Gastrocnemius medialis (tissue), 4 donors: ENCODE measurements at regions not wholly inside any gene's neighbourhood (a gene's known extent, or its start where the extent isn't known, plus 50 kb on each side); places are given as distances from the start of the nearest gene placed in this dataset.

Source experiments
- ATAC-seq, 2 donors: fragments of 150-250 bp; one replicate each; pipeline ENCODE4 v1.9.1; 2016
- DNase-seq, 2 donors: peaks; one replicate each; pipeline ENCODE4 v3.0.0-alpha.2; 2019
- H3K27ac ChIP-seq, 4 donors: fragments of 200-600 bp; sonication (generic); 1 replicate in 1 of 4; 2 replicates in 3 of 4; pipeline ENCODE4 v1.5.1; 2016 to 2018; ENCODE audit warnings: mild to moderate bottlenecking in 2 of 4, moderate library complexity in 1 of 4
- H3K27me3 ChIP-seq, 3 donors: fragments of 200-600 bp; sonication (generic) in 2 of 3; 1 replicate in 1 of 3; 2 replicates in 2 of 3; pipeline versions ENCODE4 v1.5.1 to v1.6.0; 2016 to 2019; ENCODE audit warnings: mild to moderate bottlenecking in 1 of 3, moderate library complexity in 1 of 3
- H3K36me3 ChIP-seq, 2 donors: fragments of 200-600 bp; sonication (generic) in 1 of 2; one replicate each; pipeline ENCODE4 v1.5.1; 2017 to 2018
- H3K4me1 ChIP-seq, 2 donors: fragments of 200-600 bp; sonication (generic) in 1 of 2; one replicate each; pipeline ENCODE4 v1.5.1; 2016 to 2017; ENCODE audit warnings: mild to moderate bottlenecking in 2 of 2
- H3K4me3 ChIP-seq, 4 donors: fragments of 200-600 bp; sonication (generic) in 3 of 4; 1 replicate in 1 of 4; 2 replicates in 3 of 4; pipeline ENCODE4 v1.5.1; 2016 to 2019; ENCODE audit warnings: mild to moderate bottlenecking in 2 of 4
- H3K9me3 ChIP-seq, 3 donors: fragments of 200-600 bp; sonication (generic) in 2 of 3; 1 replicate in 1 of 3; 2 replicates in 2 of 3; pipeline ENCODE4 v1.5.1; 2016 to 2019
- POLR2A ChIP-seq, 2 donors: fragments of 450-650 bp; IDR thresholded peaks; one replicate each; pipeline ENCODE4 v1.6.1; 2017; ENCODE audit warnings: antibody characterized with exemption in 2 of 2, mild to moderate bottlenecking in 2 of 2, moderate library complexity in 2 of 2
- in situ Hi-C, 4 donors: fragments of 200-750 bp; cut with MboI; loops; one replicate each; pipeline versions ENCODE4 v1.15.0 to v1.8.0; 2017; ENCODE audit warnings: low sequenced_read_pairs in 4 of 4
- intact Hi-C: fragments of 100-400 bp; cut with DNase I; formaldehyde crosslinking; loops from one replicate; pipeline ENCODE4 v1.15.1; 2023; ENCODE audit warnings: low total_unique reads
- TF ChIP-seq, protein P1 (sequence below), 5 experiments: fragments of 450-650 bp in 3 of 5; fragments of 200-600 bp in 2 of 5; sonication (generic) in 2 of 5; IDR thresholded peaks in 4 of 5; conservative IDR thresholded peaks in 1 of 5; 1 replicate in 4 of 5; 2 replicates in 1 of 5; pipeline ENCODE4 v1.5.1; 2016 to 2019; ENCODE audit warnings: antibody characterized with exemption in 5 of 5, mild to moderate bottlenecking in 3 of 5, moderate library complexity in 3 of 5

DNA sequence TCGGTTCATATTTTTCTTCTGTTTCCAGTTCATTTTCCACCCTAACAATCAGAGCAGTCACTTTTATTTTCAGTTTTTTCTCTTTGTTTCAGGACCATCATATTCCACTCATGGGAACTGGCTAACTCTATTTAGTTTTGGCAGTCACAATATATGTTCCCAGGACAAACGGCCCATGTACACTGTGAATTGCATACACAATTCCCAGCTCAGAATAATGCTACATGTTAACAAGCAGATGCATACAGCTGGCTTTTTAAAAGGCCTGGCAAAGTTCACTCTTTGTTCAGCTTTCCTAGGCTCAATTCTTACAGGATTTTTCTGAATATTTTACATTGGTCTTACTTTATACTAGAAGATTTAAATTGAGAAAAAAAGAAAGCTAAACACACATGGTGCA, 224.9 kb downstream of the ANKRD50 start:
- intact Hi-C loops: no loop called here

DNA sequence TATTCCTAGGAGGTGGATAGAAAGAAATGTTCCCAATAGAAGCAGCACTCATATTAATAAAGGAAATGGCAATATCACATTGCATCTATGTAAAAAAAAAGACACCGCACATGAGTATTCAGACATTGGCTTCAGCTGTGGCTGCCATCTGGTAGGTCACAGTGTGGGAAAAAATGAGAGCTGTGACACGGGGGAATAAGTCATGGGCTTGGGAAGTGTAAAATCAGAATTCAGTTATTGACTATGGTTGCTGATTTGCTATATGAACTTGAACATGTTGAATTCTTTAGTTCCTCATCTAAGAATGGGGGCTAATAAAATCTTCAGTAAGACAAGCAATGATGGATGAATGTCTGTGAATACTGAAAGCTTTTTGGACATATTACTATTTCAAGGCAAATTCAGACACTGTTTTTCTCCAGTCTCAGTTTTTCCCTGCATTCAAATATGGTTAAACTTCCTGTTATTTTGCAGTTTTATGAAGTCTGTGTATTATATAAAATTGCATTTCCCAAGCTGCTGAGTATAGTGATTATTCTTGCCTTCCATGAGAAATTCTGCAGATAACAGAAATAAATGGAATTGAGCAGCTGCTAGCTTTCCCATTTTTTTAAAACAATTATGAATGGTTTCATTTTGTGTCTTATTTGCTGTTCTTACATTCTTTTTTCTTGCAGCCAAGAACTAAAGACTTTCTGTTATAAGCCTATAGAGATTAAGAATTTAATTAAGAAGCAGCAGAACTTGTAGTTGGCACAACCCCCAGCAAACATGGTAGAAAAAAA, 221.0 kb downstream of the ANKRD50 start:
- no peak for TF ChIP-seq POLR2A (IDR thresholded peaks at IDR 0.05)
- TF ChIP-seq, protein P1, sequence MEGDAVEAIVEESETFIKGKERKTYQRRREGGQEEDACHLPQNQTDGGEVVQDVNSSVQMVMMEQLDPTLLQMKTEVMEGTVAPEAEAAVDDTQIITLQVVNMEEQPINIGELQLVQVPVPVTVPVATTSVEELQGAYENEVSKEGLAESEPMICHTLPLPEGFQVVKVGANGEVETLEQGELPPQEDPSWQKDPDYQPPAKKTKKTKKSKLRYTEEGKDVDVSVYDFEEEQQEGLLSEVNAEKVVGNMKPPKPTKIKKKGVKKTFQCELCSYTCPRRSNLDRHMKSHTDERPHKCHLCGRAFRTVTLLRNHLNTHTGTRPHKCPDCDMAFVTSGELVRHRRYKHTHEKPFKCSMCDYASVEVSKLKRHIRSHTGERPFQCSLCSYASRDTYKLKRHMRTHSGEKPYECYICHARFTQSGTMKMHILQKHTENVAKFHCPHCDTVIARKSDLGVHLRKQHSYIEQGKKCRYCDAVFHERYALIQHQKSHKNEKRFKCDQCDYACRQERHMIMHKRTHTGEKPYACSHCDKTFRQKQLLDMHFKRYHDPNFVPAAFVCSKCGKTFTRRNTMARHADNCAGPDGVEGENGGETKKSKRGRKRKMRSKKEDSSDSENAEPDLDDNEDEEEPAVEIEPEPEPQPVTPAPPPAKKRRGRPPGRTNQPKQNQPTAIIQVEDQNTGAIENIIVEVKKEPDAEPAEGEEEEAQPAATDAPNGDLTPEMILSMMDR (IDR thresholded peaks at IDR 0.05 in 4 of 5, conservative IDR thresholded peaks at IDR 0.05 in 1 of 5): no peak
- H3K4me3 ChIP-seq: no peak overlapping the region
- H3K27me3 ChIP-seq: no peaks in the 10 kb centered on the region
- no peak for DNase-seq
- no peaks in the 10 kb centered on the region for H3K36me3 ChIP-seq
- no peak overlapping the region for H3K27ac ChIP-seq
- H3K9me3 ChIP-seq: no peaks in the 10 kb centered on the region
- intact Hi-C loops: no loop called here
- no peaks in the 10 kb centered on the region for H3K4me1 ChIP-seq
- in situ Hi-C loops: no loop called here
- ATAC-seq: no peak

More for the DNA sequence above, 224.9 kb downstream of the ANKRD50 start:
- Histone ChIP-seq H3K27me3 (no peaks in the 10 kb centered on the region), H3K36me3 (no peaks in the 10 kb centered on the region), H3K4me1 (no peaks in the 10 kb centered on the region), H3K27ac (no peak overlapping the region), H3K4me3 (no peak overlapping the region), H3K9me3 (no peaks in the 10 kb centered on the region)
- in situ Hi-C loops: no loop called here
- DNase-seq (no peak), ATAC-seq (no peak)
- TF ChIP-seq POLR2A (IDR thresholded peaks at IDR 0.05): no peak
- TF ChIP-seq, protein P1 (IDR thresholded peaks at IDR 0.05 in 4 of 5, conservative IDR thresholded peaks at IDR 0.05 in 1 of 5): no peak

DNA sequence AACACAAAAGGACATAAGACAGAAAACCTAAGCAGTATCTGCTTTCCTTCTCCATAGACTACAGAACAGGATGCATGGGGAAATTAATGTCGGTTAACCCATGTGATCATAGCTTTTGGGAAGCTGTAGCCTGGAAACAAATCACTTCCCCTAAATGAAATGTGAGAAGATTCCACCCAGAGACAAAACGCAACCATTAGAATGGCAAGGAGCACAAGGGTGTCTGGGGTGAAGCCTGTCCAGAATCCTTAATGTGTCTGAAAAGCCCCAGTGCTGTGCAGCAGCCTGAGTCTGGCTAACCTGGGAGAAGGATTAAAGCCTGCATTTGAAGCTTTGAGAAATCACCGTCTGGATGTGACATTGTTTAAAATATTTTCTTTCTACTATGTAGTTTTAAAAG, 213.3 kb downstream of the ANKRD50 start:
- Histone ChIP-seq H3K4me1 (no peaks in the 10 kb centered on the region), H3K27ac (no peak overlapping the region), H3K9me3 (no peaks in the 10 kb centered on the region), H3K4me3 (no peak overlapping the region), H3K27me3 (no peaks in the 10 kb centered on the region), H3K36me3 (no peaks in the 10 kb centered on the region)
- intact Hi-C loops (no loop called here), in situ Hi-C loops (no loop called here)
- TF ChIP-seq, protein P1 (IDR thresholded peaks at IDR 0.05 in 4 of 5, conservative IDR thresholded peaks at IDR 0.05 in 1 of 5): no peak
- no peak for TF ChIP-seq POLR2A (IDR thresholded peaks at IDR 0.05)
- ATAC-seq: no peak
- no peak for DNase-seq

DNA sequence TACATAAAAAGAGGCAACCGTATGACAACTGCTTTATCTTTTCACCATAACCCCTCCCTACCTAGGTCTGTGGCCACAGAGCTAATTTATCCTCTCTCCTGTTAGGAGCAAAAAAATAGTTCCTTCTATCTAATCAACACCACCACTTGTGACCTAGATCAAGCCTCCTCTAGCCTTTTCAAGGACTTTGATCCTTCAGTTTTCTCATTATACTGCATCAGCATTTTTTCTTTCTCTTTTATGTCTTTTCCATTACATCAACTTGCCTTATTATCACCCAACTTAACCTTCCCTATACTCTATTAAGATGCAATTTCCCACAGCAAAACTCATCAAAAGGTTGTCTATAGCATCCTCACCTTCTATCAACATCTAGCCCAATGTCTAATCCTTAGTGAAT, 211.0 kb downstream of the ANKRD50 start:
- TF ChIP-seq, protein P1 (IDR thresholded peaks at IDR 0.05 in 4 of 5, conservative IDR thresholded peaks at IDR 0.05 in 1 of 5): no peak
- no peak for TF ChIP-seq POLR2A (IDR thresholded peaks at IDR 0.05)
- Histone ChIP-seq H3K9me3 (no peaks in the 10 kb centered on the region), H3K4me3 (no peak overlapping the region), H3K36me3 (no peaks in the 10 kb centered on the region), H3K4me1 (no peaks in the 10 kb centered on the region), H3K27ac (no peak overlapping the region), H3K27me3 (no peaks in the 10 kb centered on the region)
- intact Hi-C loops: no loop called here
- in situ Hi-C loops: no loop called here
- ATAC-seq: no peak
- DNase-seq: no peak

DNA sequence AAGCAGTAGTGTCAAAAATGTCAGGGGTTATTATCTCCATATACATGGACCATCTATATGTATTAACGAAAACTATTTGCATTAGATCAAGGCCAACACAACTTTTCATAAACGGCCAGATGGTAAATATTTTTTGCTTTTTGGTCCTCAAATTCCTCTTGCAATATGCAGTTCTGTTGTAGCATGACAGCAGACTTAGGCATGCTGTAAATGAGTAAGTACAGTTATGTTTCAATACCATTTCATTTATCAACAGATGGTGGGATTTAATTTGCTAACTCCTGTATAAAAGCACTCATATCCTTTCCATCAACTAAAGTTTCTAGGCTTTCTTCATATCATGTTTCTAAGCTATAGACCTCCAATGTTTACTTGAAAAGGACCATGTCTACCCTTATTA, 208.1 kb downstream of the ANKRD50 start:
- H3K36me3 ChIP-seq: no peaks in the 10 kb centered on the region
- ATAC-seq (no peak), DNase-seq (no peak)
- H3K4me3 ChIP-seq: no peak overlapping the region
- in situ Hi-C loops: no loop called here
- H3K27ac ChIP-seq: no peak overlapping the region
- no peaks in the 10 kb centered on the region for H3K9me3 ChIP-seq
- H3K4me1 ChIP-seq: no peaks in the 10 kb centered on the region
- intact Hi-C loops: no loop called here
- TF ChIP-seq, protein P1 (IDR thresholded peaks at IDR 0.05 in 4 of 5, conservative IDR thresholded peaks at IDR 0.05 in 1 of 5): no peak
- no peak for TF ChIP-seq POLR2A (IDR thresholded peaks at IDR 0.05)
- no peaks in the 10 kb centered on the region for H3K27me3 ChIP-seq
